ENCODE measurements at regions not wholly inside any gene's neighbourhood (a gene's known extent, or its start where the extent isn't known, plus 50 kb on each side); places are given as distances from the start of the nearest gene placed in this dataset.

DNA sequence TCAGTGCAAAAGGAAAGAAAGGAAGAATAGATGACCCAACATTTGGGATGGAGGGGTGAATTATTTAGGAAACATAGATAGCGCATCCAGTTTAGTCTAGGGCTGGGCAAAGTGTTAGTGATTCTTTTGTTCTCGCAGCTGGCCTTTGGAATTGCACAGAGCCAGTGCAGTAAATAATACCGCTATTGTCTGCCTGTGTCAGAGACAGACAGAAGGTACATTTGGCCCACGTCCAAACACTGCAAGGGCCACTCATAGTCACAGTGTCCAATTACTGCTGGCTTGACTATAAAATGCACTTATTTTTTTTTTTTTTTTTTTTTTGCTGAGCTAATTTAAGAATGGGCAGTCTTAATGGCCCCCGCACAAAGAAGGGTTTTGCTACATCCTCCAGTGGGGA, 638.6 kb downstream of the BCL11B start:
- TF ChIP-seq FOXM1 (IDR thresholded peaks at IDR 0.05; ENCODE audit: low read depth), result no peak
- TF ChIP-seq, protein P1, sequence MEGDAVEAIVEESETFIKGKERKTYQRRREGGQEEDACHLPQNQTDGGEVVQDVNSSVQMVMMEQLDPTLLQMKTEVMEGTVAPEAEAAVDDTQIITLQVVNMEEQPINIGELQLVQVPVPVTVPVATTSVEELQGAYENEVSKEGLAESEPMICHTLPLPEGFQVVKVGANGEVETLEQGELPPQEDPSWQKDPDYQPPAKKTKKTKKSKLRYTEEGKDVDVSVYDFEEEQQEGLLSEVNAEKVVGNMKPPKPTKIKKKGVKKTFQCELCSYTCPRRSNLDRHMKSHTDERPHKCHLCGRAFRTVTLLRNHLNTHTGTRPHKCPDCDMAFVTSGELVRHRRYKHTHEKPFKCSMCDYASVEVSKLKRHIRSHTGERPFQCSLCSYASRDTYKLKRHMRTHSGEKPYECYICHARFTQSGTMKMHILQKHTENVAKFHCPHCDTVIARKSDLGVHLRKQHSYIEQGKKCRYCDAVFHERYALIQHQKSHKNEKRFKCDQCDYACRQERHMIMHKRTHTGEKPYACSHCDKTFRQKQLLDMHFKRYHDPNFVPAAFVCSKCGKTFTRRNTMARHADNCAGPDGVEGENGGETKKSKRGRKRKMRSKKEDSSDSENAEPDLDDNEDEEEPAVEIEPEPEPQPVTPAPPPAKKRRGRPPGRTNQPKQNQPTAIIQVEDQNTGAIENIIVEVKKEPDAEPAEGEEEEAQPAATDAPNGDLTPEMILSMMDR (IDR thresholded peaks at IDR 0.05), result no peak
- TF ChIP-seq, protein P2, sequence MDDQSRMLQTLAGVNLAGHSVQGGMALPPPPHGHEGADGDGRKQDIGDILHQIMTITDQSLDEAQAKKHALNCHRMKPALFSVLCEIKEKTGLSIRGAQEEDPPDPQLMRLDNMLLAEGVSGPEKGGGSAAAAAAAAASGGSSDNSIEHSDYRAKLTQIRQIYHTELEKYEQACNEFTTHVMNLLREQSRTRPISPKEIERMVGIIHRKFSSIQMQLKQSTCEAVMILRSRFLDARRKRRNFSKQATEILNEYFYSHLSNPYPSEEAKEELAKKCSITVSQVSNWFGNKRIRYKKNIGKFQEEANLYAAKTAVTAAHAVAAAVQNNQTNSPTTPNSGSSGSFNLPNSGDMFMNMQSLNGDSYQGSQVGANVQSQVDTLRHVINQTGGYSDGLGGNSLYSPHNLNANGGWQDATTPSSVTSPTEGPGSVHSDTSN (IDR thresholded peaks at IDR 0.05), result no peak
- TF ChIP-seq, protein P3, sequence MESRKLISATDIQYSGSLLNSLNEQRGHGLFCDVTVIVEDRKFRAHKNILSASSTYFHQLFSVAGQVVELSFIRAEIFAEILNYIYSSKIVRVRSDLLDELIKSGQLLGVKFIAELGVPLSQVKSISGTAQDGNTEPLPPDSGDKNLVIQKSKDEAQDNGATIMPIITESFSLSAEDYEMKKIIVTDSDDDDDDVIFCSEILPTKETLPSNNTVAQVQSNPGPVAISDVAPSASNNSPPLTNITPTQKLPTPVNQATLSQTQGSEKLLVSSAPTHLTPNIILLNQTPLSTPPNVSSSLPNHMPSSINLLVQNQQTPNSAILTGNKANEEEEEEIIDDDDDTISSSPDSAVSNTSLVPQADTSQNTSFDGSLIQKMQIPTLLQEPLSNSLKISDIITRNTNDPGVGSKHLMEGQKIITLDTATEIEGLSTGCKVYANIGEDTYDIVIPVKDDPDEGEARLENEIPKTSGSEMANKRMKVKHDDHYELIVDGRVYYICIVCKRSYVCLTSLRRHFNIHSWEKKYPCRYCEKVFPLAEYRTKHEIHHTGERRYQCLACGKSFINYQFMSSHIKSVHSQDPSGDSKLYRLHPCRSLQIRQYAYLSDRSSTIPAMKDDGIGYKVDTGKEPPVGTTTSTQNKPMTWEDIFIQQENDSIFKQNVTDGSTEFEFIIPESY (IDR thresholded peaks at IDR 0.05; ENCODE audit: borderline replicate concordance, low read depth), result no peak
- TF ChIP-seq SMC3 (IDR thresholded peaks at IDR 0.05; ENCODE audit: low read depth, low read length), result no peak
- no peak for TF ChIP-seq FOSL2 (IDR thresholded peaks at IDR 0.05; ENCODE audit: borderline replicate concordance, low read depth)
- no peak for TF ChIP-seq TCF12 (IDR thresholded peaks at IDR 0.05)
- no peak for TF ChIP-seq NFIC (IDR thresholded peaks at IDR 0.05; ENCODE audit: borderline replicate concordance)
- TF ChIP-seq, protein P4, sequence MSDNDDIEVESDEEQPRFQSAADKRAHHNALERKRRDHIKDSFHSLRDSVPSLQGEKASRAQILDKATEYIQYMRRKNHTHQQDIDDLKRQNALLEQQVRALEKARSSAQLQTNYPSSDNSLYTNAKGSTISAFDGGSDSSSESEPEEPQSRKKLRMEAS (IDR thresholded peaks at IDR 0.05; ENCODE audit: low read depth), result no peak
- no peak for TF ChIP-seq POLR2AphosphoS5 (IDR thresholded peaks at IDR 0.05; ENCODE audit: low read depth, low read length)
- no peak for TF ChIP-seq CHD2 (IDR thresholded peaks at IDR 0.05; ENCODE audit: low read length, partially characterized antibody)
- no peak for TF ChIP-seq GABPA (IDR thresholded peaks at IDR 0.05; ENCODE audit: low read depth)
- TF ChIP-seq RAD21 (IDR thresholded peaks at IDR 0.05; ENCODE audit: low read length), result no peak
- TF ChIP-seq EZH2phosphoT487 (IDR thresholded peaks at IDR 0.05; ENCODE audit: borderline replicate concordance, low read depth), result no peak

Data from SK-N-SH (cell line).